GM23338 (cell line): ENCODE measurements at regions not wholly inside any gene's neighbourhood (a gene's known extent, or its start where the extent isn't known, plus 50 kb on each side); places are given as distances from the start of the nearest gene placed in this dataset.

ENCODE experiments used
- ATAC-seq: fragments of 200-7000 bp; cut with Tn5 transposase; 3 replicates; pipeline ENCODE4 v1.9.1; 2020
- DNase-seq: peaks from one replicate; pipeline ENCODE4 v3.0.0-alpha.2; 2015; ENCODE audit warnings: low spot score
- H2AFZ ChIP-seq: fragments of 200-600 bp; sonication (generic); 2 replicates; pipeline ENCODE4 v1.8.0; 2016; ENCODE audit warnings: antibody characterized with exemption, mild to moderate bottlenecking, moderate library complexity
- H3F3A ChIP-seq: fragments of 200-600 bp; sonication (generic); replicated peaks from 2 replicates; pipeline ENCODE4 v1.8.0; 2017; ENCODE audit warnings: antibody characterized with exemption, mixed run types, low read depth
- H3K27ac ChIP-seq: fragments of 200-600 bp; sonication (generic); 2 replicates; pipeline ENCODE4 v1.6.1; 2016; ENCODE audit warnings: low read depth
- H3K27me3 ChIP-seq: fragments of 200-600 bp; sonication (generic); 2 replicates; pipeline ENCODE4 v1.8.0; 2016; ENCODE audit warnings: mild to moderate bottlenecking, mixed run types, moderate library complexity; ENCODE audit not compliant: insufficient read depth
- H3K36me3 ChIP-seq: fragments of 200-600 bp; sonication (generic); 2 replicates; pipeline ENCODE4 v1.8.0; 2016; ENCODE audit warnings: mild to moderate bottlenecking; ENCODE audit not compliant: insufficient read depth
- H3K4me1 ChIP-seq: fragments of 200-600 bp; sonication (generic); 2 replicates; pipeline ENCODE4 v1.8.0; 2016; ENCODE audit warnings: mild to moderate bottlenecking, moderate library complexity; ENCODE audit not compliant: insufficient read depth
- H3K4me2 ChIP-seq: fragments of 200-600 bp; sonication (generic); 2 replicates; pipeline ENCODE4 v1.7.1; 2017; ENCODE audit warnings: mixed run types
- H3K4me3 ChIP-seq: fragments of 200-600 bp; sonication (generic); 2 replicates; pipeline ENCODE4 v1.6.1; 2016; ENCODE audit warnings: mixed run types
- H3K79me2 ChIP-seq: fragments of 200-600 bp; sonication (generic); replicated peaks from 2 replicates; pipeline ENCODE4 v1.8.0; 2017; ENCODE audit warnings: mild to moderate bottlenecking; ENCODE audit not compliant: insufficient read depth
- H3K9me2 ChIP-seq: fragments of 200-600 bp; sonication (generic); 2 replicates; pipeline ENCODE4 v1.8.0; 2017; ENCODE audit not compliant: insufficient read depth
- H4K20me1 ChIP-seq: fragments of 200-600 bp; sonication (generic); replicated peaks from 2 replicates; pipeline ENCODE4 v1.8.0; 2017; ENCODE audit warnings: mild to moderate bottlenecking; ENCODE audit not compliant: insufficient read depth
- H3K27ac Mint-ChIP-seq: 2 replicates; pipeline ENCODE4 v1.8.0; 2020; ENCODE audit warnings: inconsistent platforms, mild to moderate bottlenecking, moderate library complexity, mixed read lengths
- H3K27me3 Mint-ChIP-seq: 3 replicates; pipeline ENCODE4 v1.8.0; 2022; ENCODE audit warnings: low read depth, mild to moderate bottlenecking, moderate library complexity, mixed read lengths, inconsistent platforms; ENCODE audit not compliant: insufficient read depth, poor library complexity
- H3K36me3 Mint-ChIP-seq: 3 replicates; pipeline ENCODE4 v1.8.0; 2021; ENCODE audit warnings: low read depth, mild to moderate bottlenecking, inconsistent platforms, moderate library complexity, mixed read lengths
- H3K4me1 Mint-ChIP-seq: 3 replicates; pipeline ENCODE4 v1.8.0; 2020; ENCODE audit warnings: mild to moderate bottlenecking, inconsistent platforms, mixed read lengths
- H3K4me3 Mint-ChIP-seq: 3 replicates; pipeline ENCODE4 v1.8.0; 2021; ENCODE audit warnings: moderate library complexity, mild to moderate bottlenecking, inconsistent platforms, mixed read lengths
- H3K9me3 Mint-ChIP-seq: 3 replicates; pipeline ENCODE4 v1.8.0; 2020; ENCODE audit warnings: moderate library complexity, mild to moderate bottlenecking, inconsistent platforms, mixed read lengths
- CTCF ChIP-seq, 2 experiments: fragments of 200-600 bp in 1 of 2; sonication (generic) in 1 of 2; conservative IDR thresholded peaks; 2 replicates each; pipeline versions ENCODE4 v1.5.1 to v1.6.1; 2016 to 2017; ENCODE audit warnings: antibody characterized with exemption in 2 of 2, low read depth in 2 of 2, mild to moderate bottlenecking in 2 of 2, moderate library complexity in 1 of 2
- ETS1 ChIP-seq: IDR thresholded peaks from 2 replicates; pipeline ENCODE4 v1.6.1; 2016; ENCODE audit warnings: antibody characterized with exemption
- EZH2 ChIP-seq: fragments of 200-600 bp; sonication (generic); IDR thresholded peaks from one replicate; pipeline ENCODE4 v1.8.0; 2017; ENCODE audit warnings: antibody characterized with exemption, mild to moderate bottlenecking, low read depth; ENCODE audit not compliant: unreplicated experiment
- EZH2phosphoT487 ChIP-seq: fragments of 200-600 bp; sonication (generic); IDR thresholded peaks from one replicate; pipeline ENCODE4 v1.8.1; 2018; ENCODE audit warnings: antibody characterized with exemption; ENCODE audit not compliant: unreplicated experiment
- NANOG ChIP-seq: IDR thresholded peaks from 2 replicates; pipeline ENCODE4 v1.6.1; 2016; ENCODE audit warnings: antibody characterized with exemption, borderline replicate concordance
- POLR2AphosphoS5 ChIP-seq: IDR thresholded peaks from 2 replicates; pipeline ENCODE4 v1.6.1; 2016; ENCODE audit warnings: antibody characterized with exemption, low read depth
- STAT1 ChIP-seq: IDR thresholded peaks from one replicate; pipeline ENCODE4 v1.6.1; 2016; ENCODE audit warnings: antibody characterized with exemption; ENCODE audit not compliant: unreplicated experiment
- ZNF462 ChIP-seq: fragments of 250-450 bp; sonication (Bioruptor Pico); IDR thresholded peaks from 2 replicates; pipeline ENCODE4 v1.5.0; 2020; ENCODE audit warnings: mild to moderate bottlenecking, moderate library complexity

- Mint-ChIP-seq H3K4me3 (no peak overlapping the region), H3K36me3 (no peaks in the 10 kb centered on the region), H3K27ac (no peak overlapping the region), H3K4me1 (peaks cover 6% of the 10 kb centered on the region), H3K27me3 (no peaks in the 10 kb centered on the region), H3K9me3 (no peaks in the 10 kb centered on the region)
- H3K4me1 ChIP-seq: peaks cover 3% of the 10 kb centered on the region; the same call in 1 of the 2 replicates
- no peaks in the 10 kb centered on the region for H3K79me2 ChIP-seq
- H3K27ac ChIP-seq: no peak overlapping the region
- H2AFZ ChIP-seq: no peak overlapping the region
- no peaks in the 10 kb centered on the region for H3K9me2 ChIP-seq
- no peaks in the 10 kb centered on the region for H3F3A ChIP-seq
- H3K36me3 ChIP-seq: no peaks in the 10 kb centered on the region
- no peak overlapping the region for H3K4me3 ChIP-seq
- no peaks in the 10 kb centered on the region for H3K27me3 ChIP-seq
- TF ChIP-seq NANOG (no peak), EZH2phosphoT487 (no peak), POLR2AphosphoS5 (no peak), EZH2 (no peak), CTCF (conservative IDR thresholded peaks at IDR 0.05; ENCODE audit: low read depth in 2 of 2) (no peak), ETS1 (no peak), STAT1 (no peak), ZNF462 (no peak)
- DNase-seq: no peak
- ATAC-seq: no peak
- H3K4me2 ChIP-seq: no peak overlapping the region
- H4K20me1 ChIP-seq: no peaks in the 10 kb centered on the region
These were observed 432.9 kb upstream of the PCDH9 start for GRCh38 chr13:67662997-67663396.
